K562 (cell line): ENCODE measurements at regions not wholly inside any gene's neighbourhood (a gene's known extent, or its start where the extent isn't known, plus 50 kb on each side); places are given as distances from the start of the nearest gene placed in this dataset.
A peak's percentile ranks its signal among the peaks of the same experiment; 100 is the strongest.

Experiments
- BRD9 ChIP-seq: fragments of 450-650 bp; IDR thresholded peaks from 2 replicates; pipeline ENCODE4 v1.6.1; 2018; ENCODE audit warnings: low read depth; ENCODE audit not compliant: partially characterized antibody
- CBX1 ChIP-seq: sonication (generic); IDR thresholded peaks from 2 replicates; pipeline ENCODE4 v1.6.1; 2016; ENCODE audit warnings: antibody characterized with exemption, low read depth, mild to moderate bottlenecking
- POLR2A ChIP-seq: fragments of 450-650 bp; conservative IDR thresholded peaks from 2 replicates; pipeline ENCODE4 v1.6.1; 2016
- SMC3 ChIP-seq: conservative IDR thresholded peaks from 2 replicates; pipeline ENCODE4 v1.6.1; 2011; ENCODE audit warnings: low read depth, low read length, improper control_type of control experiment; ENCODE audit not compliant: insufficient read depth
- ZNF3 ChIP-seq: fragments of 250-450 bp; sonication (Bioruptor Pico); IDR thresholded peaks from 2 replicates; pipeline ENCODE4 v1.5.0; 2021; ENCODE audit warnings: mild to moderate bottlenecking, moderate library complexity
- ZNF436 ChIP-seq: fragments of 250-450, 450-650 bp; sonication (Bioruptor Pico); formaldehyde crosslinking; IDR thresholded peaks from 2 replicates; pipeline ENCODE4 v1.7.0; 2020; ENCODE audit warnings: mild to moderate bottlenecking
- TF ChIP-seq, protein P1 (sequence below): IDR thresholded peaks from 3 replicates; pipeline ENCODE4 v1.6.1; 2011; ENCODE audit warnings: borderline replicate concordance, mild to moderate bottlenecking, moderate library complexity; ENCODE audit not compliant: insufficient read length; ENCODE audit errors: extremely low read depth
- TF ChIP-seq, protein P2 (sequence below): fragments of 250-450 bp; sonication (Bioruptor Pico); IDR thresholded peaks from 2 replicates; pipeline ENCODE4 v1.5.0; 2021; ENCODE audit warnings: mild to moderate bottlenecking, moderate library complexity
- TF ChIP-seq, protein P3 (sequence below), 2 experiments: fragments of 450-650 bp; IDR thresholded peaks; 2 replicates each; pipeline ENCODE4 v1.6.1; 2016; ENCODE audit warnings: mild to moderate bottlenecking in 2 of 2, borderline replicate concordance in 1 of 2, low read depth in 1 of 2, moderate library complexity in 1 of 2
- TF ChIP-seq, protein P4 (sequence below), 2 experiments: fragments of 450-650 bp in 1 of 2; sonication (generic) in 1 of 2; formaldehyde crosslinking in 1 of 2; IDR thresholded peaks in 1 of 2; conservative IDR thresholded peaks in 1 of 2; 2 replicates each; pipeline versions ENCODE4 v1.6.1 to v1.8.1; 2016 to 2023; ENCODE audit warnings: mild to moderate bottlenecking in 2 of 2, moderate library complexity in 2 of 2, inconsistent platforms in 1 of 2, missing genetic modification reagents in 1 of 2

DNA sequence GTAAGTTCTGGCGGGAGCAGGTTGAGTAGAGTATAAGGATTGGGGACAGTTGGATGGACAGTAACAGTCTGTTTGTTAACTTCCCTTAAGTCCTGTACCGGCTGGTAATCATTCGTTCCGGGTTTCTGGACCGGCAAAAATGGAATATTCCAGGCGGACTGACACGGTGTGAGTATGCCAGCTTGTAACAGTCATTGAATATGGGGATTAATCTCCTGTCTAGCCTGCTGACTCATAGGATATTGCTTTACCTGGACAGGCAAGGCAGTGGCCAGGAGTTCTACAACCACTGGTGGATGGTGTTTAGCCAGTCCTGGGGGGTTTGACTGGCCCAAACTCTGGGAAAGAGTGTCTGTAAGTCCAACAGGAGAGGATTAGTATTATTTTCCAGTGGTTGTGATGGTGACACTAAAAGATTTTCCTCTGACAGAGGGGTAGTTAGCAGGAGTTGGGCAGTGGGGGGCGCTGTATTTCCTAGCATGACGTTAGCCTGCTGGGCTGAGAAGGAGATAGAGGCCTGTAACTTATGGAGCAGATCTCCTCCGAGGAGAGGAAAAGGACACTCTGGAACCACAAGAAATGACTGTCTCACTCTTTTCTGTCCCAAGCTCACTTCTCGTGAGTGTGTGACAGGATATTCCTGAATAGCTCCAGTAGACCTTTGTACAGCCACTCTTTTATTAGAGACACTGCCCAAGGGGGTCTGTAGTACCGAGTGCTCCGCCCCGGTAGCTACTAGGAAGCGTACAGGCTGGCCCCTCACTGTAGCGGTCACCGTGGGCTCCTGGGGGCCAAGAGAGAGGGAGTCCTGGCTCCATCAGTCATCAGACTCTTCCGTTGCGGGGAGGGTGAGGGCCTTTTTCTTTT lies 152.2 kb downstream of the TRIM27 start (continued):
- TF ChIP-seq ZNF3 (CRISPR knock-in tag): no peak
- TF ChIP-seq, protein P1, sequence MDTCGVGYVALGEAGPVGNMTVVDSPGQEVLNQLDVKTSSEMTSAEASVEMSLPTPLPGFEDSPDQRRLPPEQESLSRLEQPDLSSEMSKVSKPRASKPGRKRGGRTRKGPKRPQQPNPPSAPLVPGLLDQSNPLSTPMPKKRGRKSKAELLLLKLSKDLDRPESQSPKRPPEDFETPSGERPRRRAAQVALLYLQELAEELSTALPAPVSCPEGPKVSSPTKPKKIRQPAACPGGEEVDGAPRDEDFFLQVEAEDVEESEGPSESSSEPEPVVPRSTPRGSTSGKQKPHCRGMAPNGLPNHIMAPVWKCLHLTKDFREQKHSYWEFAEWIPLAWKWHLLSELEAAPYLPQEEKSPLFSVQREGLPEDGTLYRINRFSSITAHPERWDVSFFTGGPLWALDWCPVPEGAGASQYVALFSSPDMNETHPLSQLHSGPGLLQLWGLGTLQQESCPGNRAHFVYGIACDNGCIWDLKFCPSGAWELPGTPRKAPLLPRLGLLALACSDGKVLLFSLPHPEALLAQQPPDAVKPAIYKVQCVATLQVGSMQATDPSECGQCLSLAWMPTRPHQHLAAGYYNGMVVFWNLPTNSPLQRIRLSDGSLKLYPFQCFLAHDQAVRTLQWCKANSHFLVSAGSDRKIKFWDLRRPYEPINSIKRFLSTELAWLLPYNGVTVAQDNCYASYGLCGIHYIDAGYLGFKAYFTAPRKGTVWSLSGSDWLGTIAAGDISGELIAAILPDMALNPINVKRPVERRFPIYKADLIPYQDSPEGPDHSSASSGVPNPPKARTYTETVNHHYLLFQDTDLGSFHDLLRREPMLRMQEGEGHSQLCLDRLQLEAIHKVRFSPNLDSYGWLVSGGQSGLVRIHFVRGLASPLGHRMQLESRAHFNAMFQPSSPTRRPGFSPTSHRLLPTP: no peak
- TF ChIP-seq, protein P2, sequence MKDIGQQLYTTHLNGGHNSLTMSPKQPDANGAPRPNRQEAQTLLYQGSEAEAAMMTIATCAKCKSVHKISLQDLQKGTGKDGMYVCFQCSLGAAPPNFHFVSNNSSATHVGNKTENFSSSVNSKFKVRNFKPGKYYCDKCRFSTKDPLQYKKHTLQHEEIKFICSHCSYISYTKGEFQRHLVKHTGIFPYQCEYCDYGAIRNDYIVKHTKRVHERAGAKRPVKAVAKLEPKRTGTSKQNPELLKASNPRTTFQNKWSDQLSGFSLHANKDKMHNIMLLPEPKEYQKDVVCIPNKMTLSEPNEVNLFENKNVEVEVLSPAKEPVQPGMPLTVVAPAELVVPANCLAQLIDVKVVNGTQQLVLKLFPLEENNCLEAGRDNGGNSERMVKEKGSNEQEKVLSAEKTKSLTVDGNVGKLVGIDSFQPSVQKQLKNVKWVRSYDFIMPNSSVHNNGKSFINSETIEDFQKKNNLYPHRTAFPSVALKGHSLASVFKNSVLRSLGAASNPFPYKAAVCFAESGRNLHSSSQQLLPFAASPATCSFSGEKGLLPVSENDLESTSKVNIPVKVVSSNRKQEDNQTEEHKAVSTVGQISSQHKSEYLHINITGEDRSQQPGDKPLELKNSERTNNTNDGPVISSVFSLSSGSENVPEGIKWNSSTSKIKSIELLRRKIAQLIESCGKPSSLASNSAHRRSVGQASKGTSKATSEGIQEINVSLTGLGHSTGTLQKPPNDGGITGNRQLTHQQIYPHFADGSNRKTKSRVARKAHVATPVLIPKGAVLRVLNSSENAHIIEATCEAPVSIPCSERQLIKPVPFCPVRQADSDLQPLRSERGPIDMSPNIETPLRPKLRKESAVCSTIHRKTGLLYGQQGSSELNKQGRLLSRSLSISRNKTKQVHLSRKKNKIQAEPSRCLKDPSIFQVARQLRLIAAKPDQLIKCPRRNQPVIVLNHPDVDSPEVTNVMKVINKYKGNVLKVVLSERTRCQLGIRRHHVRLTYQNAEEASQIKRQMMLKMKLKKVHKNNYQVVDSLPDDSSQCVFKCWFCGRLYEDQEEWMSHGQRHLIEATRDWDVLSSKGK (CRISPR knock-in tag): no peak
- TF ChIP-seq CBX1: no peak
- TF ChIP-seq, protein P3, sequence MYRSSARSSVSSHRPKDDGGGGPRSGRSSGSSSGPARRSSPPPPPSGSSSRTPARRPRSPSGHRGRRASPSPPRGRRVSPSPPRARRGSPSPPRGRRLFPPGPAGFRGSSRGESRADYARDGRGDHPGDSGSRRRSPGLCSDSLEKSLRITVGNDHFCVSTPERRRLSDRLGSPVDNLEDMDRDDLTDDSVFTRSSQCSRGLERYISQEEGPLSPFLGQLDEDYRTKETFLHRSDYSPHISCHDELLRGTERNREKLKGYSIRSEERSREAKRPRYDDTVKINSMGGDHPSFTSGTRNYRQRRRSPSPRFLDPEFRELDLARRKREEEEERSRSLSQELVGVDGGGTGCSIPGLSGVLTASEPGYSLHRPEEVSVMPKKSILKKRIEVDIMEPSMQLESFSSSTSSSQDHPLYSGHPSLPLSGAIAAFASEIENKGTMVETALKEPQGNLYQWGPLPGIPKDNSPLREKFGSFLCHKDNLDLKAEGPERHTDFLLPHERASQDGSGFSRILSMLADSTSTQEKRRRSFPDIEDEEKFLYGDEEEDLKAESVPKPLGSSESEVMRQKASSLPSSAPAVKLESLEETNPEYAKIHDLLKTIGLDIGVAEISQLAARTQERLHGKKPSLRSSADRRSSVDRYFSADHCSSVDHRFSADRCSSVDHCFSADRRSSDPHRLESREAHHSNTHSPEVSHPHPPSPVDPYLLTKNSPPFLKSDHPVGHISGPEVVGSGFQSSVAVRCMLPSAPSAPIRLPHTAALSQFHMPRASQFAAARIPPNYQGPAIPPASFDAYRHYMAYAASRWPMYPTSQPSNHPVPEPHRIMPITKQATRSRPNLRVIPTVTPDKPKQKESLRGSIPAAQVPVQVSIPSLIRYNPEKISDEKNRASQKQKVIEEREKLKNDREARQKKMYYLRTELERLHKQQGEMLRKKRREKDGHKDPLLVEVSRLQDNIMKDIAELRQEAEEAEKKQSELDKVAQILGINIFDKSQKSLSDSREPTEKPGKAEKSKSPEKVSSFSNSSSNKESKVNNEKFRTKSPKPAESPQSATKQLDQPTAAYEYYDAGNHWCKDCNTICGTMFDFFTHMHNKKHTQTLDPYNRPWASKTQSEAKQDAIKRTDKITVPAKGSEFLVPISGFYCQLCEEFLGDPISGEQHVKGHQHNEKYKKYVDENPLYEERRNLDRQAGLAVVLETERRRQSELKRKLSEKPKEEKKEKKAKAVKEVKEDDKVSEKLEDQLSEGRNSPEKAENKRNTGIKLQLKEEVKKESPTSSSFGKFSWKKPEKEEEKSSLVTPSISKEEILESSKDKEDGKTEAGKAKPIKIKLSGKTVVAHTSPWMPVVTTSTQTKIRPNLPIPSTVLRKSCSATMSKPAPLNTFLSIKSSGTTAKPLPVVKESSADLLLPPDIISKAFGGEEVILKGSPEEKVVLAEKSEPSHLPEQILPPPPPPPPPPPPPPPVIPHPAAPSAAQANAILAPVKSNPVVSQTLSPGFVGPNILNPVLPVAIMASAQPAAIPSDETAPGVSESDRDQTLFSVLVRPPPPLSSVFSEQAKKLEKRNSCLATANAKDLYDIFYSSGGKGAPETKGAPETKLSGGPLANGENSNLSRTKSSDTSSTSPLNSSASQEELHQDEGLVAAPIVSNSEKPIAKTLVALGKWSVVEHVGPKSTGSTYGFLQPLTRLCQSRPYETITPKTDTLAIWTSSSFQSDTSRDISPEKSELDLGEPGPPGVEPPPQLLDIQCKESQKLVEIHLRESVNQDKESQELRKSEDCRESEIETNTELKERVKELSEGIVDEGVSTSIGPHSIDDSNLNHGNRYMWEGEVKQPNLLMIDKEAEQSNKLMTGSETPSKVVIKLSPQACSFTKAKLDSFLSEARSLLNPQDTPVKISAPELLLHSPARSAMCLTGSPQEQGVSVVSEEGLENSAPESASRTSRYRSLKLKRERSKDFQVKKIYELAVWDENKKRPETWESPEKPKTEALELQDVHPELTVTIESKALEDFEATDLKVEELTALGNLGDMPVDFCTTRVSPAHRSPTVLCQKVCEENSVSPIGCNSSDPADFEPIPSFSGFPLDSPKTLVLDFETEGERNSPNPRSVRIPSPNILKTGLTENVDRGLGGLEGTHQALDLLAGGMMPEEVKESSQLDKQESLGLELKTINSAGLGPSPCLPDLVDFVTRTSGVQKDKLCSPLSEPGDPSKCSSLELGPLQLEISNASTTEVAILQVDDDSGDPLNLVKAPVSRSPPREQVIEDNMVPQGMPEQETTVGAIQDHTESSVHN (IDR thresholded peaks at IDR 0.05; ENCODE audit: borderline replicate concordance in 1 of 2, low read depth in 1 of 2): no peak
- TF ChIP-seq, protein P4, sequence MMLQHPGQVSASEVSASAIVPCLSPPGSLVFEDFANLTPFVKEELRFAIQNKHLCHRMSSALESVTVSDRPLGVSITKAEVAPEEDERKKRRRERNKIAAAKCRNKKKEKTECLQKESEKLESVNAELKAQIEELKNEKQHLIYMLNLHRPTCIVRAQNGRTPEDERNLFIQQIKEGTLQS (IDR thresholded peaks at IDR 0.05): peak; percentile 64
- TF ChIP-seq, protein P4 (CRISPR knock-in tag; conservative IDR thresholded peaks at IDR 0.05): no peak; the same call in 1 of the 2 replicates
- no peak for TF ChIP-seq POLR2A
- TF ChIP-seq SMC3: peak; percentile 41; the same call in 1 of the 2 replicates
- TF ChIP-seq ZNF436 (CRISPR knock-in tag): no peak
- TF ChIP-seq BRD9: peak; percentile 90
